ENCODE measurements at regions not wholly inside any gene's neighbourhood (a gene's known extent, or its start where the extent isn't known, plus 50 kb on each side); places are given as distances from the start of the nearest gene placed in this dataset.

- intact Hi-C loops (cut with DNase I), result no loop called here
- DNase-seq, result no peak
These were observed 144.6 kb downstream of the TPH2 start for GRCh38 chr12:72082986-72083820.

DNA sequence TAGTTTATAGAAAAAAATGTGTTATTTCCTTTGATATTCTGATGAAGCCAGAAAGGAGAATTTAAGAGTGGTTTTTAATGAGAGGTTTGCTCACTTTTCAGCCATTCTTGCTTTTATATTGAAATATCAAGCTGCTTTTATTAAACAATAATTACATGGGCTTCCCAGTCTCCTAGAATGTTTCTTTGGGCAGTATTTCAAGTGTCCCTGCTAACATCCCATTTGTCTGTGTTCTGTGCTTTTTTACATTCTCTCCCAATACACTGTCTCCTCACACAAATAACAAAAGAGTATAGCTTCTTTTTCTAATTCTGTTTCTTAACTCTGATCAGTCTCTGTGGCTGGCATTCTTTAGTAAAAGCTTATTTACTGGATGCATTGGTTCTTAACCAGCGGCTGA is 145.4 kb downstream of the TPH2 start:
- intact Hi-C loops (cut with DNase I), result no loop called here
- no peak for DNase-seq

DNA sequence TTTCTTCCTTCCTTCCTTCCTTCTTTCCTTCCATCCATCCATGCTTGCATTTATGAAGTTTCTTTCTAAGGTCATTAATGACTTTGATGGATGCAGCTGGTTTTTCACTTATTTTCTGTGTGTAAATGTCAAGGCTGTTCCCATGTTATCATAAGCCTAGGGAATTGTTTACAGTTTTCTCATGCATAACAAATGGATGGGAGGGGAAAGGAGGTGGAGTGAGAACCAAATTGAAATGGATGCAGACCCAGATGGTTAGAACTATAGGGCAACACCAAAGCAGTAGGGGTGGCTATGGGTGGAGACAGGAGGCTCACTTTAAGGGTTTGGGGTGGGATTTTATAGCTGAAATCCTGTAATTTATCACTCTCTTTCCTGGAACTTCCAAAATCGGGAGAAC is 146.2 kb downstream of the TPH2 start:
- intact Hi-C loops (cut with DNase I), result no loop called here
- no peak for DNase-seq

DNA sequence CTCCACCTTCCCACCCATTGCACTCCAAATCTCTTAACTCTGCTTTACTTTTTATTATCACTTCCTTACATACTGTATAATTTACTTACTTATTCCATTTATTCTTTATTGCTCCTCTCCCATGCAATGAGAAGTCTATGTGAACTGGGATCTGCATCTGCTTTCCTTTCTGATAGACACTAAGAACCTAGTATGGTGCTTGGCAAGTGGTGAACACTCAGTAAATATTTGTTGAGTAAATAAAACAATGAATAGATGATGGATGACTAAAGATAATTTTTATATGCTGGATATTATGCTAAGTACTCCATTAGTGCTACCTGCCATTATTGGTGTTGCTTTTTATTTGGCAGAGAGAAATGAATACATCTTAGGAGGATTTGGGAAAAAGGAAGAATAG is 151.0 kb downstream of the TPH2 start:
- intact Hi-C loops (cut with DNase I), result no loop called here
- DNase-seq, result no peak

DNA sequence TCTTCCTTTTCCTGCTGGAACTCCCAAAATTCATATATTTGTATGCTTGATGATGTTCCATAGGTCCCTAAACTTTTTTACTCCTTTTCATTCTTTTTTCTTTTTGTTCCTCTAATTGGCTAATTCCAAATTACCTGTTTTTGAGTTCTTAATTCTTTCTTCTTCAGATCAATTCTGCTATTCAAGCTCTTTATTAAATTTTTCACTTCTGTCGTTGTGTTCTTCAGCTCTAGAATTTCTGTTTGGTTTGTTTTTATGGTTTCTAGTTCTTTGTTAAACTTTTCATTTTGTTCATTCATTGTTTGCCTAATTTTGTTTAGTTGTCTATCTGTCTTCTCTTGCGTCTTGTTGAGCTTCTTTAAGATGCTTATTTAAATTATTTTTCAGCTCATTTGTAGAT is 154.8 kb downstream of the TPH2 start:
- no peak for DNase-seq
- intact Hi-C loops (cut with DNase I), result no loop called here

DNA sequence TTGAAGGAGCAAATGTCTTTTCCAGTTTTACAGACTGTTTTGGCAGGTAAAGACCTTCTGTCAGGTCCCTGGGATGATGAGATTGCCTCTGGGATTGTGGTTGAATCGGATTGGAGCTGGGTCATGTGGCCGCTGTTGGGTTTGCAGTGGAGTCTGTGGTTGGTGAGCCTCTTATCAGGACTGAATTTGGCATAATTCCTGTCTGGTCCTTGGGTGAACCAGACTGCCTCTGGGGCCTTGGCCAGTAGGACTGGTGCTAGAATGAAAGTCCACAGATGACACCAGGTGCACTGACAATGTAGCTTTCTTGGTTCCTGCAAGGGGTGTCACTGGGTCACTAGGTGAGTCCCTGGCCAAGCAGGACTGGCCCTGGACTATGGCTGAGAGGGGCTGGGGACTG is 155.3 kb downstream of the TPH2 start:
- no peak for DNase-seq
- intact Hi-C loops (cut with DNase I), result no loop called here

DNA sequence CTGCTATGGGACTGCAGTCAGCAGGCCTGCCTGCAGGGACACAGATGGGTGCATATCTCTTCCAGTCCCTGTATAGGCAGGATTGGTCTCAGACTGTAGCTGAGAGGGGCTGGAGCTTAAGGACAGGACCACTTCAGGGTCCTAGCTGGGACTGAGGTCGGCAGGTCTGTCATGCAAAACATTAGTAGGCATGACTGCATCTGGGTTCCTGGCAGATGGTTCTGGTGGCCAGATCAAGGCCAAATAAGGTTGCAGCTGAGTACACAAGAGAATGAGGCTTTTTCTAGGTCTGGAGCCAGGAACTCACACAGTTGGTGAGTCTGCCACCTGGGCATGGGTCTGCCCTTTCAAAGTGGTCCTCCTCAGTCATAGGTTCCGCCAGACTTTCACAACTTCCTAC is 155.8 kb downstream of the TPH2 start:
- no peak for DNase-seq
- intact Hi-C loops (cut with DNase I), result no loop called here

GRCh38 chr12:72095025-72095424 is 156.4 kb downstream of the TPH2 start:
- DNase-seq, result peak in 28 of 42 donors; percentile 5 to 76 (median 29)
- intact Hi-C loops (cut with DNase I), result no loop called here

- DNase-seq, result no peak
- intact Hi-C loops (cut with DNase I), result no loop called here
These were observed 160.0 kb downstream of the TPH2 start for GRCh38 chr12:72098622-72099021.

- DNase-seq, result no peak
- intact Hi-C loops (cut with DNase I), result no loop called here
These were observed 162.2 kb downstream of the TPH2 start for GRCh38 chr12:72100854-72101253.

- intact Hi-C loops (cut with DNase I), result no loop called here
- DNase-seq, result no peak
These were observed 163.5 kb downstream of the TPH2 start for GRCh38 chr12:72102150-72102549.

- intact Hi-C loops (cut with DNase I), result no loop called here
- DNase-seq, result no peak
These were observed 166.3 kb upstream of the TRHDE start for GRCh38 chr12:72105849-72106248.

DNA sequence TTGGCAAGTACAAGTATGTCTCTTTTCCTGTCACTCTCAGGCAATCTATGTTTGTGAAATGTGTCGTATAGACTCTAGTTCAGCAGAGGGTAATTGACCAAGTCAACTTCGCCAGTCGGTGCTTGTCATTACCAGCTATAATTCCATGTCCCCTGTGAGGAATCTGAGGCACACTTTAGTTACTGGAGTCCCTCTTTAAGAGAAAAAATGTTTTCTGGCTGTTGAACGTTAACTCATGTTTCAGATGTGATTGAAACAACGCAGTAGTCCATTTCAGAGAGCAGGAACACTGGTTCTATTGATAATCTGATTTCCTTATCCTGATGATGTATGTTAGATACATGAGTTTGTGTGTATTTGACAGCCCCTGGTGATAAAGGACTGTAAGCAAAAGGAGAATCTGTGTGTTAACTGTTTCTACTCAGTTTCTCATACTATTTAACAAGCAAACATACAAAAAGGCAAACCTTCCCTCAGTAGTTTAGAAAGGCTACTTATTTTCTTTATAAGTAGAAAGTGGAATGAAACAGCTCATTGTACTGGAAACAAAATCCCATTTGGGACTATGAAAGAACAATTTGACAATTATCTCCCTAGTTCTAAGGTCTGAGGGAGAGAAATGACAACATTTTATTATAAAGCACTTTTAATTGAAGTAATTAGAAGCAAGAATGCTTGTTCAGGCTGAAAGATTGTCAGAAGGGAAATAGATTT is 161.1 kb upstream of the TRHDE start:
- intact Hi-C loops (cut with DNase I), result no loop called here
- DNase-seq, result peak in 1 of 42 donors; percentile 15

GRCh38 chr12:72111706-72112105 is 160.5 kb upstream of the TRHDE start:
- no peak for DNase-seq
- intact Hi-C loops (cut with DNase I), result no loop called here

DNA sequence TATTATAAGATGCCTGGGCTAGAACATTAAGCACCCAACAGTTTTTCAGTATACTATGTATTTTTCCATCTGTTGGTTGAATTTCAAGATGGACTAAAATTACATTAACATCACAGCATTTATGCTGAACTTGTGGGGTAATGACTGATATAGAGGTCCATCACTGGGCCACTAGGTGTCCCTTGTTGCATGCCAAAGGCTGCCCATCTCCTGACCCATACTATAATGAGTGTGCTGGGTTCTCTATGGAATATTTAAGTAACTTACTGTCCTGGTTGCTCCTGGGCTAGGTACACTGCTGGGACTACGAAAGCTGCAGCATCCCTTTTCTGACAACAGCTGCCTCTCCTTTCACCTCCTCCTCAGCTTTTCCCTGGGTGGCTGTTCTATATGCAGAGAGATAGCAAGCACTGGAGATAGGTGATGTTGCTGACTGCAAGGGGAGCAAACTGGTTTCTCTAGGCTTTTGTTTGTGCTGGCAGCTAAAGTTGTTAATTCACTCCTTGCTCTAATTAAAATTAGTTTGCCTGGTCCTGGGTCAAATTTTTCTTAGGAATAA is 138.6 kb upstream of the TRHDE start:
- DNase-seq, result peak in 7 of 42 donors; percentile 7 to 29 (median 11)
- intact Hi-C loops (cut with DNase I), result no loop called here

- intact Hi-C loops (cut with DNase I), result no loop called here
- no peak for DNase-seq
These were observed 137.7 kb upstream of the TRHDE start for GRCh38 chr12:72134246-72135020.

- DNase-seq, result peak in 8 of 42 donors; percentile 6 to 55 (median 23)
These were observed 137.2 kb upstream of the TRHDE start for GRCh38 chr12:72135021-72135301.

DNA sequence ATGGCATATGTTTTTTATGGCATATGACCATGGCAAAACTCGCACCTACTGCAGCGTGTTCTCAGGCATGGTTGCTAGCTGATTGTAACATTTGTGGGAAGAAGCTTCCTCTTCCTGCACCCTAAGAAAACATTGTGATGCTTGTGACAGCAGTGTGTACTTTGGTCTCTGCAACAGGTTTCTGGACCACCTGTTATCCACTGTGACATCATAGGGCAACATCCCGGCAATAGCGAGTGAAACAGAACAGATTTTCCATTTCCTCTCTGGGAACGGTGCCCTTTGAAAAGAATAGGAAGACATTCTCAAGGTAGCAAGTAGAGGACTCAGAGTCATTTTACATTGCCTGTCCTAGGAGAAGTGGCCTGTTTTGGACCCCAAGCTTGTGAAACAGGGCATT is 135.4 kb upstream of the TRHDE start:
- no peak for DNase-seq
- intact Hi-C loops (cut with DNase I), result no loop called here

More at GRCh38 chr12:72135021-72135301, 137.2 kb upstream of the TRHDE start:
- intact Hi-C loops (cut with DNase I), result no loop called here

GRCh38 chr12:72139411-72139810 is 132.8 kb upstream of the TRHDE start:
- intact Hi-C loops (cut with DNase I), result no loop called here
- DNase-seq, result no peak

GRCh38 chr12:72141381-72141780 is 130.8 kb upstream of the TRHDE start:
- intact Hi-C loops (cut with DNase I), result no loop called here
- no peak for DNase-seq

Measured in head of caudate nucleus (tissue), 42 donors.